ENCODE measurements at regions not wholly inside any gene's neighbourhood (a gene's known extent, or its start where the extent isn't known, plus 50 kb on each side); places are given as distances from the start of the nearest gene placed in this dataset.

- TF ChIP-seq CTCF (conservative IDR thresholded peaks at IDR 0.05; ENCODE audit: low read depth, low read length) = no peak
- no peak for TF ChIP-seq EZH2 (IDR thresholded peaks at IDR 0.05; ENCODE audit: low read length, unreplicated experiment)
Measured at GRCh38 chr6:104563306-104563705, 296.4 kb downstream of the HACE1 start.

Data from PC-3 (cell line).